ENCODE measurements at regions not wholly inside any gene's neighbourhood (a gene's known extent, or its start where the extent isn't known, plus 50 kb on each side); places are given as distances from the start of the nearest gene placed in this dataset.

- TF ChIP-seq USF2 (IDR thresholded peaks at IDR 0.05; ENCODE audit: borderline replicate concordance, low read depth, low read length) (no peak), ZZZ3 (IDR thresholded peaks at IDR 0.05; ENCODE audit: control insufficient read depth, insufficient read length, low read depth) (no peak), BACH1 (IDR thresholded peaks at IDR 0.05; ENCODE audit: borderline replicate concordance) (no peak), IKZF1 (conservative IDR thresholded peaks at IDR 0.05) (no peak), TCF3 (IDR thresholded peaks at IDR 0.05; ENCODE audit: borderline replicate concordance, insufficient read depth, low read depth, low read length) (no peak), SMARCA5 (IDR thresholded peaks at IDR 0.05) (no peak), ZNF274 (IDR thresholded peaks at IDR 0.05; ENCODE audit: insufficient read depth, insufficient read length) (no peak), PAX5 (IDR thresholded peaks at IDR 0.05; ENCODE audit: borderline replicate concordance, low read depth, low read length) (no peak), ATF2 (IDR thresholded peaks at IDR 0.05; ENCODE audit: low read length) (no peak), BCL11A (IDR thresholded peaks at IDR 0.05; ENCODE audit: low read depth, low read length) (no peak), CHD1 (IDR thresholded peaks at IDR 0.05; ENCODE audit: low read depth, low read length) (no peak), PML (IDR thresholded peaks at IDR 0.05; ENCODE audit: low read length) (no peak), POLR2AphosphoS2 (IDR thresholded peaks at IDR 0.05; ENCODE audit: low read depth, low read length) (no peak), RAD51 (IDR thresholded peaks at IDR 0.05) (no peak)
These were observed 926.4 kb downstream of the IPMK start (continued) for GRCh38 chr10:57341294-57341693.

Data from GM12878 (cell line).